ENCODE measurements at regions not wholly inside any gene's neighbourhood (a gene's known extent, or its start where the extent isn't known, plus 50 kb on each side); places are given as distances from the start of the nearest gene placed in this dataset.
A peak's percentile ranks its signal among the peaks of the same experiment; 100 is the strongest.

GRCh38 chr2:128715360-128715759, 396.7 kb upstream of the HS6ST1 start:
- Histone ChIP-seq H3K4me3 (ENCODE audit: low read depth, low read length) (no peak overlapping the region), H3K36me3 (replicated peaks) (no peaks in the 10 kb centered on the region), H3K27ac (no peak overlapping the region), H3K27me3 (replicated peaks) (peaks cover 3% of the 10 kb centered on the region)
- no peak for TF ChIP-seq CTCF (IDR thresholded peaks at IDR 0.05; ENCODE audit: low read depth, low read length, missing control alignments)
- DNase-seq, result no peak
- in situ Hi-C loops (cut with HindIII; ENCODE audit: low pct_ligation_motif_present, low sequenced_read_pairs), result no loop called here

- Histone ChIP-seq H3K4me3 (ENCODE audit: low read depth, low read length) (no peak overlapping the region), H3K27ac (no peak overlapping the region), H3K36me3 (replicated peaks) (no peaks in the 10 kb centered on the region), H3K27me3 (replicated peaks) (peaks cover 3% of the 10 kb centered on the region)
- no peak for DNase-seq
- in situ Hi-C loops (cut with HindIII; ENCODE audit: low pct_ligation_motif_present, low sequenced_read_pairs), result no loop called here
- TF ChIP-seq CTCF (IDR thresholded peaks at IDR 0.05; ENCODE audit: low read depth, low read length, missing control alignments), result no peak
Measured at GRCh38 chr2:128716299-128716721, 397.6 kb upstream of the HS6ST1 start.

- peaks cover 3% of the 10 kb centered on the region for H3K27me3 ChIP-seq (replicated peaks)
- DNase-seq, result no peak
- TF ChIP-seq CTCF (IDR thresholded peaks at IDR 0.05; ENCODE audit: low read depth, low read length, missing control alignments), result no peak
- no peaks in the 10 kb centered on the region for H3K36me3 ChIP-seq (replicated peaks)
- H3K4me3 ChIP-seq (ENCODE audit: low read depth, low read length), result no peak overlapping the region
- in situ Hi-C loops (cut with HindIII; ENCODE audit: low pct_ligation_motif_present, low sequenced_read_pairs), result no loop called here
- H3K27ac ChIP-seq, result no peak overlapping the region
Measured at GRCh38 chr2:128717758-128718710, 399.4 kb upstream of the HS6ST1 start.

GRCh38 chr2:128720080-128721022, 401.7 kb upstream of the HS6ST1 start:
- peaks cover 3% of the 10 kb centered on the region for H3K27me3 ChIP-seq (replicated peaks)
- peak; percentile 26 for TF ChIP-seq CTCF (IDR thresholded peaks at IDR 0.05; ENCODE audit: low read depth, low read length, missing control alignments)
- in situ Hi-C loops (cut with HindIII; ENCODE audit: low pct_ligation_motif_present, low sequenced_read_pairs), result no loop called here
- H3K4me3 ChIP-seq (ENCODE audit: low read depth, low read length), result no peak overlapping the region
- no peak overlapping the region for H3K27ac ChIP-seq
- DNase-seq, result no peak
- H3K36me3 ChIP-seq (replicated peaks), result no peaks in the 10 kb centered on the region

- no peak for TF ChIP-seq CTCF (IDR thresholded peaks at IDR 0.05; ENCODE audit: low read depth, low read length, missing control alignments)
- in situ Hi-C loops (cut with HindIII; ENCODE audit: low pct_ligation_motif_present, low sequenced_read_pairs), result no loop called here
- Histone ChIP-seq H3K4me3 (ENCODE audit: low read depth, low read length) (no peak overlapping the region), H3K36me3 (replicated peaks) (no peaks in the 10 kb centered on the region), H3K27me3 (replicated peaks) (peaks cover 2% of the 10 kb centered on the region), H3K27ac (no peak overlapping the region)
- no peak for DNase-seq
Measured at GRCh38 chr2:128721096-128721495, 402.4 kb upstream of the HS6ST1 start.

Data from brain microvascular endothelial cell (primary cell).